C4-2B (cell line): ENCODE measurements at regions not wholly inside any gene's neighbourhood (a gene's known extent, or its start where the extent isn't known, plus 50 kb on each side); places are given as distances from the start of the nearest gene placed in this dataset.

ENCODE experiments used
- H3K27ac ChIP-seq: fragments of 450-650 bp; 2 replicates; pipeline ENCODE4 v1.5.1; 2017
- ZFX ChIP-seq: fragments of 450-650 bp; IDR thresholded peaks from 2 replicates; pipeline ENCODE4 v1.6.1; 2017
- TF ChIP-seq, protein P1 (sequence below): fragments of 450-650 bp; conservative IDR thresholded peaks from 2 replicates; pipeline ENCODE4 v1.5.1; 2017; ENCODE audit warnings: mild to moderate bottlenecking

DNA sequence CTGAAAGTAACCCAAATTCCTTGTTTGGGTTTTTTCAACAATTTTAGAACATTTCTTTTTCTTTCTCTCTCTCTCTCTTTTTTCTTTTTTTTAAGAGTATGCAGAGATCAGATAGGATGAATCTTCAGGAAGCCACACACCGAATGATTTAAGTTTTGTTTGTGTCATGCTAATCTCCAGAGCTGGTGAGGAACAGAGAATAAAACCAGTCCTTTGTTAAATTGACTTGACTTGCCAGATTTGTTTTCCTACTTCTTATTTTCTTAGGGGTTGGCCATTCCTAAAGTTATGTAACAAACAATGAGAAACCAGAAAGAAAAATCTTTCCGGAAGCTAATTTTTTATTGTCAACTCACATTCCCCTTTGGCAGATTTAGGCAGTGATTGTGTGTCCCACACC is 1669.3 kb upstream of the CDH6 start:
- no peak overlapping the region for H3K27ac ChIP-seq
- no peak for TF ChIP-seq ZFX
- TF ChIP-seq, protein P1, sequence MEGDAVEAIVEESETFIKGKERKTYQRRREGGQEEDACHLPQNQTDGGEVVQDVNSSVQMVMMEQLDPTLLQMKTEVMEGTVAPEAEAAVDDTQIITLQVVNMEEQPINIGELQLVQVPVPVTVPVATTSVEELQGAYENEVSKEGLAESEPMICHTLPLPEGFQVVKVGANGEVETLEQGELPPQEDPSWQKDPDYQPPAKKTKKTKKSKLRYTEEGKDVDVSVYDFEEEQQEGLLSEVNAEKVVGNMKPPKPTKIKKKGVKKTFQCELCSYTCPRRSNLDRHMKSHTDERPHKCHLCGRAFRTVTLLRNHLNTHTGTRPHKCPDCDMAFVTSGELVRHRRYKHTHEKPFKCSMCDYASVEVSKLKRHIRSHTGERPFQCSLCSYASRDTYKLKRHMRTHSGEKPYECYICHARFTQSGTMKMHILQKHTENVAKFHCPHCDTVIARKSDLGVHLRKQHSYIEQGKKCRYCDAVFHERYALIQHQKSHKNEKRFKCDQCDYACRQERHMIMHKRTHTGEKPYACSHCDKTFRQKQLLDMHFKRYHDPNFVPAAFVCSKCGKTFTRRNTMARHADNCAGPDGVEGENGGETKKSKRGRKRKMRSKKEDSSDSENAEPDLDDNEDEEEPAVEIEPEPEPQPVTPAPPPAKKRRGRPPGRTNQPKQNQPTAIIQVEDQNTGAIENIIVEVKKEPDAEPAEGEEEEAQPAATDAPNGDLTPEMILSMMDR, result no peak

DNA sequence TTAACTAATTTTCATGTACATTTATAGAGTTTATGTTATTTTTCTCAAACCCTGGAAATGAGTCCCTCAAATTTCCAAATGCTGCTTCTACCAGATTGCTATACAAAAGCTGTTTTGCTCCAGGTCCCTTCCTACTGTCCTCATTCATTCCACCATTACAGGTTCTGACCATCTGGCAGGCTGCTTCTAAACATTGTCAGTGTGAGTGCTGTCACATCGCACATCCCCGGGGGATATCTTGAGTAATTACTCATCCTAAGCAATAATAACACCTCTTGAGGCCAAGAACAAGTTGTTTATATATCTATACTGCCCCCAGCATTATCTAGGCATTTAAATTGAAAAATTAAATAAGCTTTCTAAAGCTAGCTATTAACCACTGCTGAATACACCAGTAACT is 1675.3 kb upstream of the CDH6 start:
- no peak overlapping the region for H3K27ac ChIP-seq
- TF ChIP-seq, protein P1, result no peak
- TF ChIP-seq ZFX, result no peak

DNA sequence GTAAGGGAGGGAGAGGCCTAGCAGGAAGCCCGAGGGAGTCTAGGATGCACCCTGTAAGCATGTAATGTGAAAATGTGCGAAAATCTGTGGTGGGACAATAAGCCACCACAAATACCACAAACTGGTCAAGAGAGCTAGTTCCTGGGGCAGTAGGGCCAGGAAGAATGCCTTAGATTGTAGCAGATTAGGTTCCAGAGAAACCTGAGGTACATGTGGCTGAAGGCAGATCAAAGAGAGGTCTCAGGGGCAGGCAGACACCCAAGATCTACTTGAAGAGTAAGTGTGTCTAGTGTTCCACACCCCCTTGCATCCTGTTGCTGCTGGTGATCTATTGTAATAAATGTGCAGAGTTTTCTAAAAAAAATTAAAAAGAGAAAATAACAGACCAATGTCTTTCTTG is 1677.3 kb upstream of the CDH6 start:
- no peak for TF ChIP-seq ZFX
- TF ChIP-seq, protein P1, result no peak
- H3K27ac ChIP-seq, result no peak overlapping the region

DNA sequence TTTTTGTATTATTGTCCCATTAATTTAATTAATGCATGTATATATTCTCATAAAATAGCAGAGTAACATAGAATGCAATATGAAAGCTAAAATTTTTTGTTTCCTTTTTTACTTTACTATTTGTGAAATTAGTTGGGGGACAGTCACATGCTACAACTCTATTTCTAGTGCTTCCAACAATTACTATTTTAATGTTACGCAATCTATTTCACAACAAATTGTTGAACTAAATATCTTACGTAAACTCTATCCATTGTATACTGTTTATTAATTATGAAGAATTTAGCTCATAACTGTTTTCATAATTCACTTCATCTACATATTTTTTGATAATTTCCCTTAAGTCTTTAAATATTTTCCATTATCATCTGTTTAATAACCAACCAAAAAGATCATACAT is 1685.4 kb upstream of the CDH6 start:
- no peak for TF ChIP-seq ZFX
- TF ChIP-seq, protein P1, result no peak

DNA sequence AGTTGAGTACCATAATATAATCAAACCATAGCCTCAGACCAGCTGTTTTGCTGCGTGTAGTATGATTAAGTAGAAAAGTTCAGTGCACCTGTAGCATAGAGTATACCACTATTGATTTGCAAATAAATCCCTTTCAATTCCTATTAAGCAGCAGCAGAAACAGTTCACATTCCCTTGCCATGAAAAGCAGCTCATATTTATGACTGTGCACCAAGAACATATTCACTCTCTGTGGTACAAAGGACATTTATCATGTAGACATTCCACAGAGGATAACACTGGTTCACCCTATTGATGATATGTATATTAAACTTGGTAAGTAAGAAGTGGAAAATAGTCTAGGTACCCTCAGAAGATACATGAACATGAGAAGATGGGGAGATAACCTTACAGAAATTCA is 1689.1 kb upstream of the CDH6 start:
- TF ChIP-seq, protein P1, result no peak
- no peak for TF ChIP-seq ZFX

More for the DNA sequence above, 1685.4 kb upstream of the CDH6 start:
- no peak overlapping the region for H3K27ac ChIP-seq

DNA sequence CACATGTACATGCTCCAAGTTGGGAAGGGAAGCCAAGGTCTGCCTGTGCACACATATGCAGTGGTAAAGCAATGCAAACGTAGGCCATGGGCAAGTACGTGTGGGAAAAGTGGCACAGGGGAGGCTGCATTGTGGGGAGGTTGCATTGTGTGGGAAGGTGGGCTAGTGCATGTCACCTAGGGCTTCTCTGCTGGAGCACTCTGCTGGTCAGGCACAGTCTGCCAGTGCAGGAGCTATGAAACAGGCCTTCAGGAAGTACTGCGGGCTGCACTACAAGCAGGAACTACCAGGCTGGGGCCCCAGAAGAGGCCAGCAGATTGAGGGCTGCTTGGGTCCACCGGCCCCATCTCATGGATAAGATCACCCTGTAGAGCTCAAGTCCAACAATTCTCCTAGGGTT is 1694.6 kb upstream of the CDH6 start:
- TF ChIP-seq, protein P1, result no peak
- TF ChIP-seq ZFX, result no peak
- H3K27ac ChIP-seq, result no peak overlapping the region

More for the DNA sequence above, 1689.1 kb upstream of the CDH6 start:
- no peak overlapping the region for H3K27ac ChIP-seq

DNA sequence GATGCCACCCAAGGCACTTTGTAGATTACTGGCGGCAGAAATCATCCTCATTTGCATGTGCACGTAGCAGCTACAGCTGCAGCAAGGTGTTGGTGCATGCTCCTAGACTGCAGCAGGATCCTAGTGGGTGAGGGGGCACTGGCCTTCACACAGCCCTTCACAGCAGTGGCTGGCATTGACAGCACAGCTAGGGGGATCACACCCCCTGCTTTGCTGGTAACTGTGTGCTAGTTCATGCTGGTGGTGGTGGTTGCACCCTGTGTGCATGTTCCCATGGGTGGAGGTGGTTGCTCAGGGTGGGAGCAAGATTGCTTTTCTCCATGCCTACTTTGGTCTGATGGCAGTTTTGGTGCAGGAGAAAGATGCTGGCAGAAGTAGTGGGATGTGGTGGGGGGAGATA is 1695.1 kb upstream of the CDH6 start:
- TF ChIP-seq ZFX, result no peak
- TF ChIP-seq, protein P1, result no peak

More for the DNA sequence above, 1695.1 kb upstream of the CDH6 start:
- H3K27ac ChIP-seq, result no peak overlapping the region
